GM12891 (cell line): ENCODE measurements at regions not wholly inside any gene's neighbourhood (a gene's known extent, or its start where the extent isn't known, plus 50 kb on each side); places are given as distances from the start of the nearest gene placed in this dataset.

Experiments
- POLR2A ChIP-seq: IDR thresholded peaks from 2 replicates; pipeline ENCODE4 v1.6.1; 2011; ENCODE audit warnings: low read depth, low read length, control low read depth
- POU2F2 ChIP-seq: IDR thresholded peaks from 2 replicates; pipeline ENCODE4 v1.6.1; 2011; ENCODE audit warnings: low read depth, mild to moderate bottlenecking, control low read depth, low read length, moderate library complexity

DNA sequence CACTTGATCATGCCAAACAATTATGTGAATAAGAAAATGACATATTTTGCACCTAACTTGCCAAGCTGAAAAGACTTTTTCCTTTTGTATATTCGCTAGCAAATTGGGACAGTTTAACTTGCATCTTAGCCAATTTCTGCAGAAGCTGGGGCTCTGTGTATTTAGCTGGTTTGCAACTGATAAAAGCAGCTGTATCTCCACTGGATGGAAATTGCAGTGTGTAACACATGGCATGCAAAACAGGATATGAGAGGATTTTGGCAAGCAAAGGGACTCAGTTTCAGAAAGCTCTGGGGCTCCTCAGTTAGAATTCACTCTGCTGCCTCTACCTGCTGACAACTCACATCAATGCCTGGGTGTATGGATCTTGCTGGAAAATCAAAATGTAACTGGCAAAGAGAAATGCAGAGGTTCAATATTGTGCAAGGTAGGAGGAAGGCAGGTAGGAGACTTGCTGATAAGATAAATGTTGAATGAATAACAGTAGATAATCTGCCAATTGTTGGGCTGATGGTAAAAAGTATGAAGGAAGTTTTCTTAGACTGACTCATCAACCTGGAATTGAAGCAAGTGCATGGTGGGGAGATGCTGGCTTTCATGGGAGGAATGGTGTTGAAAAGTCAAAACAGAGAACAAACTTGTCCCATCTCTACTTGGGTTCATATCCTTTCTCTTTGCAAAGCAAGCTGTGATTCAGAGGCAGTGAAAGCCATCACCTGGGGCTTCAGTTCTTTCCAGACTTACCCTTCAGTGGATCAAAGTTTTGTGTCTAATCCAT is 546.9 kb upstream of the AMELY start:
- TF ChIP-seq POLR2A (no peak), POU2F2 (no peak)
